ENCODE measurements at regions not wholly inside any gene's neighbourhood (a gene's known extent, or its start where the extent isn't known, plus 50 kb on each side); places are given as distances from the start of the nearest gene placed in this dataset.
"Not testable (repeated sequence)": the region's sequence is repeated elsewhere in the genome, so short reads cannot be mapped to it uniquely, and the experiment has no call there.

DNA sequence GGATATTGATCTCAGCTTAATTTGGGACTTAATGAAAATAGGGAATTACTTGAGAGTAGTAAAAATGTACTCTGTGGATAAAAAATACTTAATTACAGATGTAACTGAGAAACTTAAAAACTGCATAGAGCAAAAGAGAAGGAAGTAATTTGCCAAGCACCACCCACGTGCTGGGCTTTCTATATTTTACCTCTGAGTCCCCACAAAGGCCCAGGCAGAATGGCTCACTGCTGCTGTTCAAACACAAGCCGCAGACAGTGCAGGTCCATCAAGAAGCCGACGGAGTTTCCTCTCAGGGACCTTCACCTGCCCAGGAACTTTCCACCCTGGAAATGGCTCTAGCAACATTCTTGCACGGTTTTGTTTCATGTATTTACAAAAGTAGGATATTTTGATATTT lies 77.2 kb upstream of the TRPM1 start:
- DNase-seq (ENCODE audit: low read depth in 2 of 2) = no peak

DNA sequence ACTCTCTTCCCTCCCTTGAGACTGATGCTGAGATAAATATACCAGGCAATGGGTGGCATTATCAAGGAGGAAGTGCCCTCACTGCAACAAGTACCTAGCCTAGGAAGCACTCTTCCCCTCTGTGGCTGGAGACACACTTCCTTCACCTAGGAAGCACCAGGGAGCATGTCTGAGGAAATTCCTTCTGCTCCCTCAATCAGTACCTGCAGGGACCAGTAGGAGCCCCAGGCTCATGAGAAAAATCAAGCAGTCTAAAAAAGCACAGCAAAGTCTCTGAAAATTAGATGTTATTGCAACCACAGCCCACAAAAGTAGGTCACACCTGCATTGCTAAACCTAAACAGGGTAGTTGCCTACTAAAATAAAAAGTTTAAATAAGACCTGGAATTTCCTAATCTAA lies 78.2 kb upstream of the TRPM1 start:
- no peak for DNase-seq (ENCODE audit: low read depth in 2 of 2)

DNA sequence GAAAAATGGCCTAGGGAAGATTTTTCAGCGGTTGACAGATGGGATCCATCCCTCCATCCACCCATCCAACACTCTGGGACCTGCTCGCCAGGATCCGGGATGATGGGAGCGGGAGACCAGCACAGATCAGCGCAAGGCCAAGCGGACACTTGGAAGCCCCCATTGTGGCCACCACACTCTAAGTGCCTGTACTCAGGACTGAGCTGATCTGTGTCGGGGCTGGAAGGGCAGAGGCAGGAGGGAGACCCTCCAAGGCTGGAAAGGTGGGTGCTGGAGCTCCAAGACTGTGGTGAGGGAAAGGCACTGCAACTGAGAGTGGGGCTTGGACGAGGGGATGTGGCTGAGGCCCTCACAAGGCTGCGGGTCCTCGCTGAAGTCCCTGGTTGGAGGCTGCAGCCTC lies 91.8 kb upstream of the TRPM1 start:
- DNase-seq (ENCODE audit: low read depth in 2 of 2) = no peak

DNA sequence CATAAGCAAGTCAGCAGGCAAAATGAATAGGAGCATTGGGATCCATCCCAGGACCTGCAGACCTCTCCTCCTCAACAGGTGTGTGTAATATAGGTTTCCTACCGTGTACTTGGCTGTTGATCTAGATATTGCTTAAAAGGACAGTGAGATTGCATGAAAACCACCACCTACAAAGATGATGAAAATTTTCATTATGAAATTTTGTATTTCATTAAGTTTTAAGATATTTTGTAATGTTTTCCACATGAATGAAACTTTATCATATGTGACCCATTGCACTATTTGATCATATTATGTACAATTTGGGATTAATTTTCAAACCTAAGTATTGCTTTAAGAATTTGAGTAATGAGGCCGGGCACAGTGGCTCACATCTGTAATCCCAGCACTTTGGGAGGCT lies 94.3 kb upstream of the TRPM1 start:
- no peak for DNase-seq (ENCODE audit: low read depth in 2 of 2)

DNA sequence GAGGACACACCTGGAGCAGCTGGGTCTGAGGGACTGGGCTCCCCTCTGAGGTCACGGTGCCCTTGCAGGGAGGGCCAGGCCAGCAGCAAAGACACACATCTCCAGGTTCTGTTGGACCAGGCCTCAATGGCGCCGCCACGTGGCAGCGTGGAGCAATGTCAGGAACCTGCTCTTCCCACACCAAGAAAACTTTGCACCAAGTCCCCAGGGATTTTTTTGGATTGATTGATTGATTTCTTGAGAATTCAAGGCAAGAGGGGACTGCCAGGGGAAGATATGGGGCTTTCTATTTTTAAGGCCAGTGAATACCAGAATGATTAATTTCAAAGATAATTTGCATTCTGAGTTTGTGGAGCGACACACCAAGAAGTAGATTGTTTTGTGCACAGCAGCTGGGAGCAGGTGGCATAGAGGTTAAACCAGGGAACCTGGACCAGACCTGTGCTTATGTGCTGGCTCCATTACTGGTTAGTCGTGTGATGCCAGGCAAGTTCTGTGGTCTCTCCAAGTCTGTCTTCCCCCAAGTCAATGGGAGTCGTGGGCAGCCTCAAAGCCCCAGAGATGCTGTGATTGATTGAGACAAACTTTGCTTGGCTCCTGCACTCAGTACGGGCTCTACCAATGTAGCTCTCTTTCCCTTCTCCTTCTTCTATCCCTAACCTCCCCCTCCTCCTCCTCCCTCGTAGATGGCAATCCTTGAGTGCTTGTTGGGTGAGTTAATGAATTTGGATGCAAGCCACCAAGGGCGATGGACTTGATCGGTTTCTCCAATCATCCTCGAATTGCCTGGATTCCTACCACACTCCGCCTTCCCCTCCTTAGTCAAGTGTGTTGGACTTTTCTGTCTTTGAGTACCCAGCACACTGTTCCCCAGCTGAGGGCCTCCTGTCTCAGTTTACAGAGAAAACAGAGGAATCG lies 96.2 kb upstream of the TRPM1 start:
- DNase-seq (ENCODE audit: low read depth in 2 of 2) = peak; percentile 47 to 57

DNA sequence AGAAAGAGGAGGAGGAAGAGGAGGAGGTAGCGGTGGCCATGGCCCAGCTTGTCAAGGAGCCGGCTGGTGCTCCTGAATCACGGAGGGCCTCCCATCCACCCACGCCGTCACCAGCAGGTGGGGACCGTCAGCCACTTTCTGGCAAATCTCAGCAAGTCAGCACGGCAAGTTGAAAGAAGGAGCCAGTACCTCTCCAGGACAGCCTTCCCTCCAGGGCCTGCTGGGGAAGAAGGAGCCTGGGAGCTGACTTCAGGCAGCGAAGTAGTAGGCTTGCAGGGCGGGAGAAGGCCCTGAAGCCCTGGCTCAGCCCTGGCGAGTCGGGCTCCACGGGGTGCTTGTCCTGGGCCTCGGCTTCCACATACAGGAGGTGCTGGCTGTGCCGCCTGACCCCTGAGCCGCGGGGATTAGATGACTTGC lies 99.2 kb upstream of the TRPM1 start:
- DNase-seq (ENCODE audit: low read depth in 2 of 2) = peak; percentile 78 to 79

DNA sequence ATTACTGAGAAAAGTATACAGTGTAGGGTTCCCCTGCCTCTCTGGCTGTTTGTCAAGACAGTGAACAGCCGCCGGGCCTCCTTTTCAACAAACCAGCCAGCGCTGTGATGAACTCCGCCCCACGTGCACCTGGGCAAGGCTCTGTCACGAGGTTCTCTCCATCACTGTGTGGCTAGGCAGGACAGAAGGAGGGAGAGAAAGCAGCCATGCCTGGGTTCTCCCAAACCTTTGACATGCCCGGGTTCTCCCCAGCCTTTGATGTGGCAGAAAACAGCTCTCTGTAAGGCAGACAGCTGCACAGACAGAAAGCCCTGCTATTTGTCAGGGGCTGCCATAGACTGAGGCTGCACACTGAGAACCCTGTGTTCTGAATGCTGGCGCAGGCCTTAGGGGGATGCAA lies 101.4 kb upstream of the TRPM1 start:
- no peak for DNase-seq (ENCODE audit: low read depth in 2 of 2)

DNA sequence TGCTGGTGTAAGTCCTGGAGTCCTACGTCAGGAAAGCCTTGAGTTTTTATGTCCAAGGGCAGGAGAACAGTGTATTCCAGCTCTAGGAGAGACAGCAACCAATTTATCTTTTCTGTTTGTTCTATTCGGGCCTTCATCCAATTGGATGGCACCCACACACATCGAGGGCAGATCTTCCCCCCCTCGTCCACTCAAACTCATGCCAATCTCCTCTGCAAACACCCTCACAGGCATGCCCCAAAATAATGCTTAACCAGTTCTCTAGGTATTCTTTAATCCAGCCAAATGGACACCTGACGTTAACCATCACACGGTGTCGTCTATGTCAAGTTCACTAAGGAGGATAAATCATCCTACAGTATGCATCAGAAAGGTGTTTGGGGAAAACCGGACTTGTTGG lies 102.5 kb upstream of the TRPM1 start:
- no peak for DNase-seq (ENCODE audit: low read depth in 2 of 2)

DNA sequence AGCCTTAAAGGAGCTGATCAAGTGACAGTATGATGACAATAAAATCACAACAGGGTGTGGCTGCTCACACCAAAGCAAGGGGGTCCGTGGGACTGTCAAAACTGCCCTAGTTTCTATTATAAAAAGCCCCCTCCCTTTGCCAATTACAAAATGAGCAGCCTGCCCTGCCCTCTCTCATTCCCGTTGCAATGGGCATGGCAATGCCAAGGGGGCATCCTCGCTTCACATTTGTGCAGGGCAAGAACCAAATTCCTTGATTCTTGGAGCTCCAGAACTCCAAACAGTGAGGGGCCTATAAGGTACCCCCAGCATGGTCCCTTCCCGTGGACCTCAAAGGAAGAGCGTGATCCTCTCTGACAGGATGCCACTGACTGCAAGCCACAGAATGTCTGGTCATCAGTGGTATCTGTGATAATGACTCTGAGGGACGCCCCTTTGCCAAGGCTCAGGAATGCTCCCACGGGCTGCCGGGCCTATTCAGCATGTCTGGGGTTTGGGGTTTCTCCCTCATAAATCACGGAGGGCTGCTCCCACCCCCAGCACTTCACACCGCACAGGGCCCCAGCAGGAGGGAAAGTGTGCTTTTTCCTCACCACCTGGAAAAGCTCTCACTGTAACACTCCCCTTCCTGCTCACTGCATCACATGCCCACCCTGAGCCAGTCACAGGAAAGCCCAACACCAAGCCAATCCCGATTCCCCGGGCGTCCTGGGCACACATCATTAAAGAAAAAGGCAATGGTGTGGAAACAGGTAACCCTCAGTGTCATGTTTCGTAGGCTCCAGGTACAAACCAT lies 105.1 kb upstream of the TRPM1 start:
- DNase-seq (ENCODE audit: low read depth in 2 of 2) = no peak

DNA sequence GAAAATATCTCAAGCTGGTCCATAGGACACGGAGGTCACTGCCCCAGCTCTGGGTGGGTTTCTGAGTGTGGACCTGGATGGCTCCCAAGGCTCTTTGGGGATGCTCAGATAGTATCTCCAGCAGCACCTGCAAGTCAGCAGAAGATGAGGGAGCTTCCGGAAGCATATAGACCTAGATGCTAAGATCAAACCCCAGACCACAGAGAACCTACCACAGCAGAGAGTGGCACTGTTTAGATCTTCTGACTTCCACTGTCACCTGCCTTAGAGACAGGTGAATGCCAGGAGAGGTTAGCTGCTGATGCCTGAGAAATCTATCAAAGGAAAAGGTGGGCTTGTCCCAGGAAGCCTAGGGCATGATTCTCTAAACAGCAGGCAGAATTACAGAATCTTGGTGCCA lies 105.7 kb upstream of the TRPM1 start:
- no peak for DNase-seq (ENCODE audit: low read depth in 2 of 2)

DNA sequence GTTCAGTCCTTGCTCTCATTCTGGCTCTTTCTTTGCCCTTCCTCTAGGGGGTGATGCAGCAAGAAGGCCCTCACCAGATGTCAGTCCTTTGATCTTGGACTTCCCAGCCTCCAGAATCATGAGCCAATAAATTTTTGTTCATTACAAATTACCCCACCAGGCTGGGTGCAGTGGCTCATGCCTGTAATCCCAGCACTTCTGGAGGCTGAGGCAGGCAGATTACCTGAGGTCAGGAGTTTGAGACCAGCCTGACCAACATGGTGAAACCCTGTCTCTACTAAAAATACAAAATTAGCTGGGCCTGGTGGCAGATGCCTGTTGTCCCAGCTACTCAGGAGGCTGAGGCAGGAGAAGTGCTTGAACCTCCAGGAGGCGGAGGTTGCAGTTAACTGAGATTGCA lies 106.3 kb upstream of the TRPM1 start:
- not testable (repeated sequence) for DNase-seq (ENCODE audit: low read depth in 2 of 2)

DNA sequence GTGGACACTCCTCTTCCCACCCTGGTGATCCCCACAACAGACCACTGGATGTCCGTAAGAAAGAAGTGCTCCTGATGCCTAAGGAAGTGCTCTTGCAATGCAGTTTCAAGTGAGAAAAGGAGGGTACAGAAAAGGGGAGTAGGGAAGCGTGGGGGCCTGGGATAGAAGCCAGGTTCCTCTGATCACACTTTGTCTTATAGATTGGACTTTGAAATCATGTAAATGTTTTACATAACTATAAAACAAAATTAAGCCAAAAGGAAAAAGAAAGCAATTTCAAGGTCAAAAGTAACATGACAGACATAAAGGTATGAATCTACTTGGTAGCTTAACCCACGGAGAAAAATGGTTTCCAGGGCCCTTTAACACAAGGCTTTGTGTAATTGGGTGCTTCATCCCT lies 107.3 kb upstream of the TRPM1 start:
- no peak for DNase-seq (ENCODE audit: low read depth in 2 of 2)

DNA sequence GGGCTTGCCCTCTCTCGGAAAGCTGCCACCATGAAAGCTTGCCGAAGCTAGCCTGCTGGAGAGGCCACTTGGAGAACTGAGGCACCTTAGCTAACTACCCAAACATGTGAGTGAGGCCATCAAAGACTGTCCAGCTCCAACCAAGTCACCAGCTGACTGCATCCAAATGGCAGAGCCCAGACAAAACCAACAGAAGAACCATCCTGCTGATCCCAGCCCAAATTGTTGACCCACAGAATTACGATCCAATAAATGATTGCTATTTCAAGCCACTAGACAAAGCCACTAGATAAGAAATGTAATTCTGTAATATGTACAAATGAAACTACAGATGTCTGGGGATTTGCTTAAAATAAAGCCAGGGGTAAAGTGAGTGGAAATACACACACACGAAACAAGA lies 109.8 kb upstream of the TRPM1 start:
- no peak for DNase-seq (ENCODE audit: low read depth in 2 of 2)

DNA sequence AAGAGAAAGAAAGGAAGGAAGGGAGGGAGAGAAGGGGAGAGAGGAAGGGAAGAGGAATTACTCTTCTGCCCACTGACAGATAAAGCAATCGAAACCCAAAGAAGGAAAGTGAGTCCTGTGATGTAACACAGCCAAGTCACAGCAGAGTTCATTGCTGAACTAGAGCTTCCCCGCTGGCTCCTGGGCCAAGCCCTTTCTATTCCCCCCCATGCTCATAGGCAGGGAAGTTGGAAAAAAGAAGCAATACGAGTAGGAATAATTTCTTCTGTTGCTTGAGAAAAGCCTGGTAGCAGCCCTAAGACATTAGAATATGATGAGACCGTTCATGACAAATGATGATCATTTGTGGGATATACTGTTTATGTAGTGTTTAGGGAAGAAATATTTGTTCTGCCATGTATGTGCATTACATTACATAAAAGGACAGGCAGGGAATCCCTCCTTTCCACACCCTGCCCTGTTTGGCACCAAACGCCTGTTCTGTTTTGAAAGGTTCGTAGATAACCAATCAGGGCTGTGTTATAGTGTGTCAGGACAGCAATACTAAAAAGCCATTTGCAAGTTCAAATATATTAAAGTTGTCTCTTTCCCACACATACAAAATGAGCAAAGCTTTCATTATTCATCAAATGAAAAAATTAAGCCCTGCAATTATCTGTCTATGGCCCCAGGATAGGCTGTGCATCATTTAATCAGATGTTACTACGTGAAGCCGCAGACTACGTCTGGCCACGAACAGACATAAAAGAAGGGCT lies 111.0 kb upstream of the TRPM1 start:
- DNase-seq (ENCODE audit: low read depth in 2 of 2) = no peak

DNA sequence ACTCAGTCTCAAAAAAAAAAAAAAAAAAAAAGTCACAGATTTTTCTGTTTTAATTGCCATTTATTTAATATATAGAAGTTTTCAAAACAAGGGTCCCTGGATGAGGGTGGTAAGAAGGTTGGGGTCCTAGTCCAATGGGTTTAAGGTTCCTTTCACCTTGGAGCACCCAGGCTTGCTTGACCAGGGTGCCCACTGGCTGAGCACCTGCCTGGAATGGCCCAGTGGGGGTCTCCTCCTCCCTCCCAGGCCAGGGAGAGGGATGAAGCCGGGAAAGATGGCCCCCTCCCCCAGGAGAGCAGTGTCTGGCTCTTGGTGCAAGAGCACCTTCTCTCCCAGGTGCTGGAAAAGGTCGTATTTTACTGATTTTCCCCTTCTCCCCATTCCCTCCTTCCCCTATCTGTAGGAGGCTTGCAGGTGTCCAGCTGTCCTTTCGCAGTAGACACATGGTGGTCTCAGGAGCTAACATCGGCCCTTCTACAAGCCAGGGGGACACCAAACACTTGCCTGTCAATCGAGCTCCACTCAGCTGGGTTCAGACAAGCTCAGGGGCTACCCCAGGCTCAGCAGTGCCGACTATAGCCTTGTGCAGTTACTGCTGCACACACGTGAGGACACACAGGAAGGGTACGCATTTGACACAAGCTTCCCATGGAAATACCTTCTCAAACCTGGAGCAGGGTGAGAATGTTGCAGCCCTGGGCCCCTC lies 112.3 kb upstream of the KLF13 start:
- DNase-seq (ENCODE audit: low read depth in 2 of 2) = peak in 1 of 2 donors; percentile 39

DNA sequence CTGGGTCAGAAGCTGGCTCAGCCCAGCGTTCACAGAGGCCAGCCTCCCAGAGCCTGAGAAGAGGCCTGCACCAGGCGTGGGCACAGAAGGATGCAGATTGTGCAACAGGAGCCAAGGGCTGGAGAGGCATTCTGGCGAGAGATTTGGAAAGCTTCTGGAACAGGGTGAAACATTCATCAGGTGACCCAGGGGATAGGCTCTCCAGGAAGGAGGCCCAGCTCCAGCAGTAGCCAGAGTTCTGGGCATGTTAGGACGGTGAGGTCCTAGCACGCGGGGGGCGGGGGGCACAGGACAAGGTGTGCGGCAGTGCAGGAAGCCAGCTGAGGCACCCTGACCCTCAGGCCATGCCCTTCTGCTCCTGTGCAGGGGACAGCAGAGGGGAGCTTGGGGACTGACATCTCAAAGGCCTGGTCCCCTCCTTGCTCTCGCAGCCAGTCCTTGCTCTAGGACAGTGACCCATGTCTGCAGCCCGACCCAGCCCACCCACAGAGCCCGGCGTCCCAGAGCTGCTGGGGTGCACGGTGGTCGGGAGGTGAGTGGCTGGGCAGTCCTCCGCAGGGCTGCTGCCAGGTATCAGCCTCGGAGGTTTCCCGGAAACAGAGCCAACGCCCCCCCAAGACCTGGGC lies 111.7 kb upstream of the KLF13 start:
- no peak for DNase-seq (ENCODE audit: low read depth in 2 of 2)

DNA sequence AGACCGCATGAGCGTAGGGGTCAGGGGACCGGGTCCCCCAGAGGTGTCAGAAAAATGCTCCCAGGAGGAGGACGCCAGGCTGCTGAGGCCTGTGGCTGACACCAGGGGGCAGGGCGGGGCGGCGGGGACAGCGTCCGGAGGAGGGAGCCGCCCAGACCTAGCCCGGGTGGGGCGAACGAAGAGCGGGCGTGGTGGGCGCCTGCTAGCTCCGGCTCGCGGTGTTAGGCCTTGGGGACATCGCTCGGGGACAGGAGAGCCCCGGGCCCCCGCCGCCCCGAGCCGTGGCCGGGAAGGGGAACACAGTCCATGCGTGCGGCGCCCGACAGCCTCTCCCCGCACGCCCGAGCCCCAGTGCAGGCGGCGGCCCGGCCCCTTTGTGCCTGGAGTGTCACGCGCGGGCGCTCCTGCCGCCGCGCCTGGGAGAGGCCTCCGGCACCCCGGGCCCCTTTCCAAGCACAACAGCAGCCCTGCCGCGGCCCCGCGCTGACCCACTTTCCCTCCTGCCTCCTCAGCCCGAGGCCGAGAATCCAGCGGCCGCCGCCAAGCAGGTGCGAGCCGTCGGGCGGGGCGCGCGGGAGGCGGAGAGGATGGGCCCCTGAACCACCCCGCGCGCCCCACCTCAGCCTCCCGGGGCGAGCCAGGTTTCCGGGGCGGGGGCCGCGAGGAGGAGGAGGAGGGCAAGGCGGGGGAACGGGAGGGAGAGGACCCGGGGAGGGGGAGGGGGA lies 111.0 kb upstream of the KLF13 start:
- peak; percentile 56 to 68 for DNase-seq (ENCODE audit: low read depth in 2 of 2)

DNA sequence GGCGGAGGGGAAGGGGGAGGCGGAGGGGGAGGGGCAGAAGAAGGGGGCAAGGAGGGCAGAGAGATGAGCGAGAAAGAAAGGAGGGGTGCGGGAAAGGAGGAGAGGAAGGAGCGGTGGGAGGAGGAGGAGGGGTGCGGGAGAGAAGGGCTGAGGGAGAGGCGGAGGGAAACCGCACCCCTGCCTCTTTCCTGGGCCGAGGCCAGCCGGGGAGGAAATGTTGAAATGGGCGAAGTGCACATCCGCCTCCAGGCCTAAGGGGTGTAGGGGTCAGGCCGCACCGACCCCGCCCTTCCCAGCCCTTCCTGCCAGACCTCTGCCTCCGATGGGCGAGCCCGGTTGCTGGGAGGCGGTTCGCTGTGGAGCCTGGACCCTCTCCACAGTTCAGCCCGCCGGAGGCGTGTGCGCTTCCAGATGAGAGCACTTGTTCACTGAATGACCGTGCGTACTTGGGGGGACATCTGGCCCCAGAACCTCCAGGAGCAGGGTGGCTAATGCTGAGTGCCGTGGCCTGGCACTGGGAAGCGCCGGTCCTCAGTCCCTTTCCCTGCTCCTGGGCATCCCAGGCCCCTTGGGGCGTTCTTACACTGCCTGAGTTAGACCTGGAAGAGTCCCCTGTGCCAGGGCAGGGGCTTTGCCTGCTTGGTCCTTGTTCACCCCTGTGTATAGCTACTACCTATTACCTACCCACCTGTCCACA lies 110.3 kb upstream of the KLF13 start:
- DNase-seq (ENCODE audit: low read depth in 2 of 2) = peak in 1 of 2 donors; percentile 26

DNA sequence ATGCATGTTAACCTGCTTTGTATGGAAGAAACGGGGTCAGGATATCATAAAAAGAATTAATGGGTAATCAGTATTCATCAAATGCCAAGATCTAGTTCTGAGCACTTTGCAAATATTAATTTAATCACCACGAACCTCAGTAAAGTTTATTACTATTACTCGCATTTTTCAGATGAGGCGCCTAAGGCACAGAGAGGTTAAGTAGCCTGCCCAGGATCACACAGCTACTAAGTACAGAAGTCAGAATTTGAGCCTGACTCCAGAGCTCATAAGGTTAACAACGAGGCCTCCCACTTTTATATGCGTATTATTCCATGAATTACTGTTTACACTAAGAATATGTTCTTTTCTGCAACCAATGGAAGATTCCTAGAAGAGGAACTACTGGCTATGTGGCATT lies 109.6 kb upstream of the KLF13 start:
- DNase-seq (ENCODE audit: low read depth in 2 of 2) = no peak
